ENCODE measurements at regions not wholly inside any gene's neighbourhood (a gene's known extent, or its start where the extent isn't known, plus 50 kb on each side); places are given as distances from the start of the nearest gene placed in this dataset.

DNA sequence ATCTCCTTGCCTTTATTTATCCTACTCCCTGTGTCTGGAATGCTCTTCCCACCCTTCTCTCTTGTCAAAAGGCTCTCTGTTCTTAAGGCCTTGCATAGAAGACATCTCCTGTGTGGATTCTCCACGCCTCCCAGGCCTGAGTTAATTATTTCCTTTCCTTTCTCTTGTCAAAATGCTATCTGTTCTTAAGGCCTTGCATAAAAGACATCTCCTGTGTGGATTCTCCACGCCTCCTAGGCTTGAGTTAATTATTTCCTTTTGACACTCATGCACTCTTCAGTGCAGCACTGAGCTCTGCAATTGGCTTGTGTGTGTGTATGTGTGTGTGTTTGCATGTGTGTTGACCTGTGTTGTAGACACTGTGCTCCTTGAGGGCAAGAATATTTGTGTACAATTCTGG lies 52.1 kb upstream of the DCD start:
- CTCF ChIA-PET: interaction anchor here (1.3 to 3.8 kb wide), 3 partner anchors 24 to 450 kb away, joined by 3 to 18 read pairs (median 11); no protein-coding TSS in a partner anchor

More for the DNA sequence above, 52.1 kb upstream of the DCD start:
- H3K36me3 Mint-ChIP-seq: no peaks in the 10 kb centered on the region
- peaks cover 18% of the 10 kb centered on the region for H3K27me3 Mint-ChIP-seq
- no peaks in the 10 kb centered on the region for H3K9me3 Mint-ChIP-seq
- DNase-seq: no peak
- no peak overlapping the region for H3K27ac Mint-ChIP-seq
- H3K4me3 Mint-ChIP-seq: no peak overlapping the region
- H3K4me1 Mint-ChIP-seq: no peaks in the 10 kb centered on the region
